ENCODE measurements at regions not wholly inside any gene's neighbourhood (a gene's known extent, or its start where the extent isn't known, plus 50 kb on each side); places are given as distances from the start of the nearest gene placed in this dataset.

- TF ChIP-seq CTCF (IDR thresholded peaks at IDR 0.05; ENCODE audit: extremely low read depth in 1 of 2, insufficient read depth in 1 of 2, low read depth in 1 of 2, low read length in 2 of 2) = no peak
- TF ChIP-seq POLR2AphosphoS5 (IDR thresholded peaks at IDR 0.05; ENCODE audit: insufficient read depth, low read depth, low read length) = no peak
- TF ChIP-seq POLR2A (IDR thresholded peaks at IDR 0.05; ENCODE audit: low read depth, low read length) = no peak
These were observed 999.3 kb upstream of the TMPRSS15 start for GRCh38 chr21:19402870-19403269.

All from endothelial cell of umbilical vein (primary cell).